Left lung (tissue), 4 donors: ENCODE measurements at regions not wholly inside any gene's neighbourhood (a gene's known extent, or its start where the extent isn't known, plus 50 kb on each side); places are given as distances from the start of the nearest gene placed in this dataset.

Source experiments
- ATAC-seq: fragments of 200-7000 bp; cut with Tn5 transposase; one replicate; pipeline ENCODE4 v1.9.1; 2020; ENCODE audit warnings: moderate library complexity
- DNase-seq, 4 donors: peaks; one replicate each; pipeline ENCODE4 v3.0.0-alpha.2; 2013 to 2020
- H3K27ac ChIP-seq, 2 donors: fragments of 200-600 bp; sonication (generic) in 1 of 2; one replicate each; pipeline versions ENCODE4 v1.5.0 to v1.8.0; 2020 to 2021
- H3K27me3 ChIP-seq, 2 donors: fragments of 200-600 bp; sonication (generic) in 1 of 2; one replicate each; pipeline versions ENCODE4 v1.5.0 to v1.8.0; 2020 to 2021
- H3K36me3 ChIP-seq, 2 donors: fragments of 200-600 bp; sonication (generic) in 1 of 2; one replicate each; pipeline versions ENCODE4 v1.5.0 to v1.8.0; 2020 to 2021
- H3K4me1 ChIP-seq, 2 donors: fragments of 200-600 bp; one replicate each; pipeline ENCODE4 v1.8.0; 2021
- H3K4me3 ChIP-seq, 2 donors: fragments of 200-600 bp; sonication (generic) in 1 of 2; one replicate each; pipeline versions ENCODE4 v1.5.0 to v1.8.0; 2020 to 2021; ENCODE audit warnings: mild to moderate bottlenecking in 1 of 2
- H3K9me3 ChIP-seq, 2 donors: fragments of 200-600 bp; sonication (generic) in 1 of 2; one replicate each; pipeline versions ENCODE4 v1.5.0 to v1.8.0; 2020 to 2021
- intact Hi-C, 2 donors: fragments of 100-400 bp; cut with DNase I; formaldehyde crosslinking; loops; one replicate each; pipeline versions ENCODE4 v1.11.2 to v1.14.2; 2022
- TF ChIP-seq, protein P1 (sequence below), 2 donors: fragments of 200-600 bp; sonication (generic) in 1 of 2; IDR thresholded peaks; one replicate each; pipeline versions ENCODE4 v1.5.0 to v1.8.0; 2021; ENCODE audit warnings: antibody characterized with exemption in 2 of 2
- donor health status: DM: no; HTN: yes; CAD: no.
- donor health status: DM: no; HTN: no; CAD: no.

DNA sequence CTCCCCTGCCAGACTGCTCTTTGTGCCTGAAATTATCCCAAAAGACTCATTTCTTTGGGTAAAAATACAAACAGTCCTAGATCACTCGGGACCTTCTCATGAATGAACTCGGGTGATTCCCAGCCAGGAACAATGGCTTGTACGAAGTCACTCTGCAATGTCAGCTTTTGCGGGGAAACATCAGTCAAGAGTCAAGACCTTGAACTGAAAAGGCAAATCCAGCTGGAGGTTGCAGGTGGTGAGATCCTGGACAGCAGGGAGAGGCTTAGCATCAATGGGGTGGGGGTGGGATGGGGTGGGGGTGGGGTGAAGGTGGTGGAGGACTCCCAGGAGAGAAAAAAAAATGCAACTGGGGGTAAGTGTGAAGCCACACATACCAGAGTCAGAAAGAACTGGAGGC lies 115.0 kb upstream of the SLC25A33 start:
- H3K36me3 ChIP-seq = no peaks in the 10 kb centered on the region
- no peaks in the 10 kb centered on the region for H3K9me3 ChIP-seq
- DNase-seq (no peak), ATAC-seq (no peak)
- peaks cover 1 to 21% of the 10 kb centered on the region in 2 donors for H3K4me1 ChIP-seq
- TF ChIP-seq, protein P1, sequence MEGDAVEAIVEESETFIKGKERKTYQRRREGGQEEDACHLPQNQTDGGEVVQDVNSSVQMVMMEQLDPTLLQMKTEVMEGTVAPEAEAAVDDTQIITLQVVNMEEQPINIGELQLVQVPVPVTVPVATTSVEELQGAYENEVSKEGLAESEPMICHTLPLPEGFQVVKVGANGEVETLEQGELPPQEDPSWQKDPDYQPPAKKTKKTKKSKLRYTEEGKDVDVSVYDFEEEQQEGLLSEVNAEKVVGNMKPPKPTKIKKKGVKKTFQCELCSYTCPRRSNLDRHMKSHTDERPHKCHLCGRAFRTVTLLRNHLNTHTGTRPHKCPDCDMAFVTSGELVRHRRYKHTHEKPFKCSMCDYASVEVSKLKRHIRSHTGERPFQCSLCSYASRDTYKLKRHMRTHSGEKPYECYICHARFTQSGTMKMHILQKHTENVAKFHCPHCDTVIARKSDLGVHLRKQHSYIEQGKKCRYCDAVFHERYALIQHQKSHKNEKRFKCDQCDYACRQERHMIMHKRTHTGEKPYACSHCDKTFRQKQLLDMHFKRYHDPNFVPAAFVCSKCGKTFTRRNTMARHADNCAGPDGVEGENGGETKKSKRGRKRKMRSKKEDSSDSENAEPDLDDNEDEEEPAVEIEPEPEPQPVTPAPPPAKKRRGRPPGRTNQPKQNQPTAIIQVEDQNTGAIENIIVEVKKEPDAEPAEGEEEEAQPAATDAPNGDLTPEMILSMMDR (IDR thresholded peaks at IDR 0.05) = no peak
- intact Hi-C loops = no loop called here
- no peaks in the 10 kb centered on the region for H3K27me3 ChIP-seq
- H3K27ac ChIP-seq = no peak overlapping the region
- H3K4me3 ChIP-seq = no peak overlapping the region

- ATAC-seq = no peak
- Histone ChIP-seq H3K4me1 (peaks cover 5 to 28% of the 10 kb centered on the region in 2 donors), H3K4me3 (no peak overlapping the region), H3K9me3 (no peaks in the 10 kb centered on the region), H3K27ac (no peak overlapping the region), H3K27me3 (no peaks in the 10 kb centered on the region), H3K36me3 (no peaks in the 10 kb centered on the region)
- DNase-seq = no peak
- TF ChIP-seq, protein P1 (IDR thresholded peaks at IDR 0.05) = no peak
- intact Hi-C loops = no loop called here
These were observed 113.4 kb upstream of the SLC25A33 start for GRCh38 chr1:9425859-9426258.

DNA sequence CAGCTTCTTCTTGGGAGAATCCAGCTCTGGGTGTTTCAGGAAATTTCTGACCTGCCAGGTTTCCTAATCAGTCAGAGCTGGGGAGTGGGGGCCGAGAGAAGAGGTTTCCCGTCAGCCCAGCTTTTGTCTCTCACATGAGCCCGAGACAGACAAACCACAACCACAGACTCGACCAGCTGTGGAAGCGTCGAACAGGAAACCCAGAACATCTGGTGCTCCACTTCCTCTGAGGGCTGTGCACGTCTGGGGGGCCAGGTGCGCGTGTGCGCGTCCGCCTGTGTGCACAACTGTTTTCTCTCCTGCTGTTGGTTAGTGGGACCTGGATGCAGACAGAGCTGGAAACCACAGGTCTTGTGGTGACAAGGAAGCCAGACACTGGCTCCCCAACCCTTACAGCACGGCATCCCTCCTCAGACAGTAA lies 113.0 kb upstream of the SLC25A33 start:
- no peak overlapping the region for H3K4me3 ChIP-seq
- peak in 1 of 4 donors; percentile 19 for DNase-seq
- peaks cover 5 to 28% of the 10 kb centered on the region in 2 donors for H3K4me1 ChIP-seq
- no peaks in the 10 kb centered on the region for H3K27me3 ChIP-seq
- H3K27ac ChIP-seq = no peak overlapping the region
- TF ChIP-seq, protein P1 (IDR thresholded peaks at IDR 0.05) = no peak
- H3K9me3 ChIP-seq = no peaks in the 10 kb centered on the region
- no peaks in the 10 kb centered on the region for H3K36me3 ChIP-seq
- ATAC-seq = no peak
- intact Hi-C loops = no loop called here

- intact Hi-C loops = no loop called here
- ATAC-seq (no peak), DNase-seq (no peak)
- H3K9me3 ChIP-seq = no peaks in the 10 kb centered on the region
- no peak overlapping the region for H3K4me3 ChIP-seq
- TF ChIP-seq, protein P1 (IDR thresholded peaks at IDR 0.05) = no peak
- peaks cover 5 to 28% of the 10 kb centered on the region in 2 donors for H3K4me1 ChIP-seq
- H3K36me3 ChIP-seq = no peaks in the 10 kb centered on the region
- H3K27me3 ChIP-seq = no peaks in the 10 kb centered on the region
- no peak overlapping the region for H3K27ac ChIP-seq
These were observed 111.9 kb upstream of the SLC25A33 start for GRCh38 chr1:9427388-9427787.

- Histone ChIP-seq H3K27ac (peak overlapping the region; percentile 78 to 79), H3K4me1 (peaks cover 5 to 28% of the 10 kb centered on the region in 2 donors), H3K27me3 (no peaks in the 10 kb centered on the region), H3K36me3 (no peaks in the 10 kb centered on the region), H3K9me3 (no peaks in the 10 kb centered on the region), H3K4me3 (peak overlapping the region; percentile 46 to 59)
- intact Hi-C loops = no loop called here
- peak; percentile 99 to 100 (median 99) for DNase-seq
- TF ChIP-seq, protein P1 (IDR thresholded peaks at IDR 0.05) = peak in 1 of 2 donors; percentile 18
- peak; percentile 98 for ATAC-seq
These were observed 110.5 kb upstream of the SLC25A33 start for GRCh38 chr1:9428601-9429341.
